HG02798 (cell line): ENCODE measurements at regions not wholly inside any gene's neighbourhood (a gene's known extent, or its start where the extent isn't known, plus 50 kb on each side); places are given as distances from the start of the nearest gene placed in this dataset.

Experiments used
- ATAC-seq: cut with Tn5 transposase; IDR thresholded peaks from one replicate; pipeline ENCODE4 v1.9.1; 2021; ENCODE audit warnings: mild to moderate bottlenecking; ENCODE audit not compliant: unreplicated experiment, poor library complexity

DNA sequence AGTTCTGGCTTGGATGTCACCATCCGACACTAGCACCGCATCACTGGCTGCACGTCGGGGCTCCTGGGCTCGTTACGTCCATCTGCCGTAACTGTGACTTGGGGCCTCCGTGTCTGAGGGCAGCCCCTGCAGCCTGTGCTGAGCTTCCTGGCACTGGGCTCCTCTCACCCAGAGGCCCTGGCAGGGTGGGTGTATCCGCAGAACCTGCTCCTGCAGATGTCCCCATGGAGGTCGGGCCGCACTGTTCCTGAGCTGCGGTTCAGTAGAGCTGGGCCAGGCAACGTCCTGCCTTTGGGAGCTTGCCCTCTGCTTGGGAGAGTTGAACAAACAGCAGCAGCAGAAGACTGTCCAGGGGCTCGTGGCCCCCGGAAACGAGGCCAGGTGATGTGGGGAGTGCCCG lies 71.4 kb downstream of the RGS12 start:
- ATAC-seq, result no peak

DNA sequence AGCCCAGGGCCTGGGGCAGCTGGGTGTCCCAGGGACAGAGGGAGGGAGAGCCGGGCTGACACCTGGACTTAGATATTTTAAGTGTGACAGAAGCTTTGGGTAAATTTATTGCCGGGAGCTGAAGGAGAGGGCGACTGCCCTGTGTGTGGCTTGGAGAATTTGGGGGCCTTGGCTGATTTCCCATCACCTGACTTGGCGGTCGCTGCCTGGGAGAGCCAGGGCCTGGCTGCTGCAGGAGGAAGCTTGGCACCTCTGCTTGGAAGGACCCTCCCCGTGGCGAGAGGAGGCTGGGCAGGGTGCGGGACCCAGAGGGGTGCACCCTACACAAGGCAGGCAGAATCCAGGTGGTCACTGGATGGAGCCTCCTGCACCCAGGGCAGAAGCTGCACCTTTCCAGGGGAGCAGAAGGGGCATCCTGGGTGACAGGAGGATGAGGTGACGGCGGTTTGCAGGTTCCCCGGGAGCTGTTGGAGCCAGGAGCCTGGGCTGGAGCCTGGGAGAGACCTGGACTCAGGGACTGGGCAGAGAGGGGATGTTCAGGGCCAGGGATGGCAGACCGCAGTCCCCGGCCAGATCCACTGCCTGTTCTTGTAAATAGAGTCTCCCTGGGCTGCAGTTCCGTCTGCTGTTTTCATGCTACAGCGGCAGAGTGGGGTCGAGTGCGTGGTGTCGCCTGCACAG lies 72.0 kb downstream of the RGS12 start:
- ATAC-seq, result no peak

DNA sequence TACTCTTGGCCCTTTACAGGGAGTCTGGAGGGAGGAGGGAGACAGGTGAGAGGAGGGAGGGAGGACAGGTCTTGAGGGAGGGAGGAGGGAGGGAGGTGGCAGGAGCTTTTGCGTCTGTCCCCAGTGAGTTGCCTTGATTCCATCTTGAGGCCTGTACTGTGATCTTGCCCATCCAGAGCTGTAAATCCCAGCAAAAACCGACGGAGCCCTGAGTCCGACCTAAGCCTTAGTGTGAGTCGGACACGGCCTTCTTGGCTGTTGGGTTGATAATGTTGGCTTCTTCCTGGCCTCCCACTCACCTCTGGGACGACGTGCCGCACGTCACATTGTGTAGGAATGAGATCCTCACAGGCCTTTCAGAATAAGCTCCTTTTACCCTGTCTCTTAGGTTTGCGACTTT lies 72.5 kb downstream of the RGS12 start:
- ATAC-seq, result no peak

DNA sequence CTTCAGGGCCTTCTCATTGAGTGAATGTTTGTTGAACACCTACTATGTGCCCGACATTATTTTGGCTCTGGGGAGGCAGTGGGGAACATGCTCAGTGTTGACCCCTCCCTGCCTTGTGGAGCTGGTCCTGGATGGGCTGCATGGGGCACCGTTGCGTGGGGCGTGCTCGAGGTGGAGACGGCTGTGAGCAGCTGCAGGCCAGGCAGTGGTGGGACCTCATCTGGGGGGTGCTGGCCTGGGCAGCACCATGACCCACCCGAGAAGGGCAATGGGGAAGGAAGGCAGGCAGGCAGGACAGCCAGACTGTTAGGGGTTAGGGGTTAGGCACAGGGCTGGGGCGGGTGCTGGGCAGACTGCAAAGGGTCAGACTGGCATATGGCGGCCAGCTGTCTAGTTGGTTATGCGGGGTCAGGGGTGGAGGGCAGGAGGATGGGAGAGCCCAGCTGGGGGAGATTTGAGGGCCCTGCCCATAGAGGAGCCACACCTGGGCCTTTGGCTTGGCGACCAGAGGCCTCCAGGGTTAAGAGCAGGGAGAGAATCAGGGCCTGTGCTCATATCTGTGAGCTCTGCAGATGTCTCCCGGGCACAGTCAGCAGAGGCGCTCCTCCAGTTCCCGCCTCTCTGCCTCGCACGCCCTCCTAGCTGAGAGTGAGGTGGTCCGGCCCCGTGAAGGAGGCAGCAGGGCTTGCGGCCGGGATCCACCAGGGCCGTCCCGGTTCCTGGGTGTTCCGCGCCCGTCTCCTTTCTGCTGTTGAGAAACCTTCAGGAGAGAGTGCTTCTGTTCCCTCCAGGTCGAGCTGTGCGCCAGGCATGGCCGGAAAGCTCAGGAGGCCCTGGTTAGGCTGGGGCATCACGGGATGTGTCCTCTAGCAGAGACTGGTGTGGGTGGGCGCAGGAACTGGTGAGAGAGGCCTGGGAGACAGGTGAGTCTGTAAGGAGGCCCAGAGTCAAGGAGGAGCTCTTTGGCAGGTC lies 73.3 kb downstream of the RGS12 start:
- no peak for ATAC-seq

DNA sequence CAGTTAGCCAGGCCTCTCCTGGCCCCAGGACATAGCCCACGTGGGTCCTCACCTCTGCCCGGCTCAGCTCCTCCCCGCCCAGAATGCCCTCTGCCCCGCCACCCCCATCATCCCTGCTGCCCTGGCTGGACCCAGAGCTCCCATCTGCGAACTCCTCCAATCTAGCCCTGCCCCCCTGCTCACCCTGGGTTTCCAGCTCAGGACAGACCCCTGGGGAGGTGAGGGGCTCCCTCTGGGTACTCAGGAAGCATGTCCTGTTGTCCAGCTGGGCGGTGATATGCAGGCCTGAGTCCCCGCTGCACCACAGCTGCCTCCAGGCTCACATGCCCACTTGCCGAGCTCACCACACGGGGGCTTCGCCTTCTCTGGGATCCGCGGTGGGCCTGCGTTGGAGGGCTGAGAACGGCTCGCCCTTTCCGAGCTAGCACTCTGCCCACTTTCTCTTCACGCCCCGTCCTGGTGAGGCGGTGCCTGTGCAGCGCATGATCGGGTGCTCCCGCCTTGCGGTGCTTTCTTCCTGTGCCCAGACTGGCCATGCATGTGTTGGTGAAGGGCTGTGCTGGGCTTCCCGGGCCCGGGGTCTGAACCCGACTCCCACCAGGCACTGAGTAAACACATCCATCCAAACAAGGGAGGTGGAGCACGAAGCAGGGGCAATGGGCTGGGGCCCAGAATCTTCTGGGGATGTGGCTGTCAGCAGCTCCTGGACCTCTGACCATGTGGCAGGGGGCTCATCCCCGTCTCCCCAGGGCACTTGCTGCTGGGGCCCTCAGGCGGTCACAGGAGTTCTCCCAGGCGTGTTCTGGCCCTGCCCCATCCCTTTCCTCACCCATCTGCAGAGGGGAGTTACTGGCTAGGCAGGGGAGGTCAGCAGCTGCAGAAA lies 74.3 kb downstream of the RGS12 start:
- no peak for ATAC-seq

DNA sequence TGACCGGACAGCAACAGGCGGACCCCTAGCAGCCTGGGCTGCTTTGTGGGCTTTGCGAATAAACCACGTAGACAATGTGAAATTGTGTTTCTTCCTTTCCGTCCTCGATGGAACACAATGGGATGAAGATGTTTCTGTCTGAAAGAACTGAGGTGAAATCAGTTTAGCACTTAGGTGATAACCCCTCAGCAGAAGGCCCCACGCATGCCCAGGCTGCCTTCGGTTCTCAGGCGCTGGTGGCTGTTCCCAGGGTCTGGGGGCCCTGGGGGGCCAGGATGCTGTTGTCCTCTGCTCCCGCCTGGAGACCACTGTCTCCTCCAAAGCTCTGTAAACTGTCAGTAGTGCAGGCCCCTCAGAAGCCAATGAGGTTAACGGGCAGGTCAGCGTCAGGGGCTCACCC lies 73.9 kb upstream of the HGFAC start:
- ATAC-seq, result no peak

DNA sequence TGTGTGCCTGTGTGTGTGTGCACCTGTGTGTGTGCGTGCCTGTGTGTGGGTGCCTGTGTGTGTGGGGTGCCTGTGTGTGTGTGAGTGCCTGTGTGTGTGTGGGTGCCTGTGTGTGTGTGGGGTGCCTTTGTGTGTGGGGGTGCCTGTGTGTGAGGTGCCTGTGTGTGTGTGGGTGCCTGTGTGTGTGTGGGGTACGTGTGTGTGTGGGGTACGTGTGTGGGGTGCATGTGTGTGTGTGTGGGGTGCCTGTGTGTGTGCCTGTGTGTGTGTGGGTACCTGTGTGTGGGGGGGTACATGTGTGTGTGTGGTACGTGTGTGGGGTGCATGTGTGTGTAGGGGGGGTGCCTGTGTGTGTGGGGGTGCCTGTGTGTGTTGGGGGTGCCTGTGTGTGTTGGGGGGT lies 73.4 kb upstream of the HGFAC start:
- ATAC-seq, result no peak

DNA sequence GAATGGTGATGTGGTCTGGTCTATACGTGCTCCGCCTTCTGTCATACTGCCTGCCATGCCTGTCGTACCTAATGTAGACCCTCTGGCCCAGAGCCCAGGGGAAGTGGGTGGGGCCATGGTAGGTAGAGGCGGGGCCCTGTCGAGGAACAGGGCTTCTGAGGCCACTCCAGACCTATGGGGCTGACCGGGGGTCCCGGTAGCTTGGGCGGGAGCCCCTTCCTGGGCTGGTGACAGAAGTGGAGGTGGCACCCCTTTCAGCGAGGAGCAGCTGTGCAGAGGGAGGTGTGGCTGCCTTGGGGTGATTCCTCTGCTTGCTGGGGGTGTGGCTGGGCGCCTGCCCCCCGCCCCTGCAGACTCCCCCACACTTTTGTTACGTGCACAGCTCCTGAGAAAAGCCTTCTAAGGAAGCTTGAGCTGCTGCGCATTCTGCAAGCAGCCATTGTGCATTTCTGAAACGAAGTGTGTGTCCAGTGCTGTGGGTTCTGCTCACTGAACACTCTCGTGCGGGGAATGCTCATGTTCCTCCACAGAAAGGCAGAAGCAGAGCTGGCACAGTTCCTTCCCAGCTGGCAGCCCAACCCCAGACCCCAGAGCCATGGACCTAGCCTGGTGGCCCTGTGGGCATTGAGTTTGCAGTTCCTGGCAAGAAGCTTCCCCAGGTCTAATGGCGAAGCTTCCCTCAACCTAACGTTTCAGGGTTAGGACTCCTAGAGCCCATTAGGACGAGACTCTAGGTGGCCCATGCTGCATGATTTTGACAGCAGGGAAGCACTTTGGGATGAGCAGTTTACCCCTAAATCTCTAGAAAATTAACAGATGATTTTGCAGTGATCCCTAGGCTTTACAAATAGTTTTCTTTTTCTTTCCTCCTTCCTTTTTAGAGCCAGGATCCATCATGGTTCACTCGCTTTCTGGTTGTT lies 72.7 kb upstream of the HGFAC start:
- ATAC-seq, result no peak

DNA sequence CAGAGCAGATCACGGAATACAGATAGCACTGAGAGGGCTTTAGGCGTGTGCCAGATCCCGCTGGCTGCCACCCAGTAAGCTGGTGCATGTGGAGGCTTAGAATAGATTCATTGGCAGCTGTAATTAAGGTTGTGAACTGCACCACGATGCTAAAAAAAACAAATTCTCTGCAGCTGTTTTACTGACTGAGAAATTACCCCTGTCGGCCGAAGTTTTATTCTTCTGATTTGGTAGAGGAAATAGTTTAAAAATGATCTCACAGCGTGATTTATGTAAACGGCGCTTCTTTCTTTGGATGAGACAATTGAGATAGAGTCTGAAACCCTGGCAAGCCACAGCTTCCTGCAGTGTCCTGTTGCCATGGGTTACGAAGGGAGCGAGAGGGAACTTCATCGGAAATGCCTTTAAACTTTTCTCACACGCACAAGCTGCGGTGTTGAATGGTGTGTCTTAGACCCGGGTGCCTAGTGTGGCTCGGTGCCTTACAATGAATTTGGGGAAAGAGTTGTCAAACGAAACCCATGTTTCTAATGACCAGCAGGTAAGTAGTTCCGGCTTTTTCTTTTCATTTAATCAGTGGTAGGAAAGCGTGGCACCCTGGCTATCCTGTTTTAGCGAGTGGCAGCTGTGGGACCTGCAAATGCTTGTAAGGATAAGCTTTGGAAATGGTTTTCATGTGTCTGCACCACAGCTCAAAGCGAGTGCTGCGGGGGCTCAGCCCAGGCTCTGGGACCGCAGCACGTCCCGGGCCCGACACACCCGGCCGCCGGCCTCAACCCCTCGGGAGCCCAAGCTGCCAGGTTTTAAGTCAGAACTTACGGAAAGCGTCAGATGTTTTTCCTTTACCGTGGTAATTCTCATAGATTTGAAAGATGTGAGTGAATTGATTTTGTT lies 71.7 kb upstream of the HGFAC start:
- no peak for ATAC-seq

DNA sequence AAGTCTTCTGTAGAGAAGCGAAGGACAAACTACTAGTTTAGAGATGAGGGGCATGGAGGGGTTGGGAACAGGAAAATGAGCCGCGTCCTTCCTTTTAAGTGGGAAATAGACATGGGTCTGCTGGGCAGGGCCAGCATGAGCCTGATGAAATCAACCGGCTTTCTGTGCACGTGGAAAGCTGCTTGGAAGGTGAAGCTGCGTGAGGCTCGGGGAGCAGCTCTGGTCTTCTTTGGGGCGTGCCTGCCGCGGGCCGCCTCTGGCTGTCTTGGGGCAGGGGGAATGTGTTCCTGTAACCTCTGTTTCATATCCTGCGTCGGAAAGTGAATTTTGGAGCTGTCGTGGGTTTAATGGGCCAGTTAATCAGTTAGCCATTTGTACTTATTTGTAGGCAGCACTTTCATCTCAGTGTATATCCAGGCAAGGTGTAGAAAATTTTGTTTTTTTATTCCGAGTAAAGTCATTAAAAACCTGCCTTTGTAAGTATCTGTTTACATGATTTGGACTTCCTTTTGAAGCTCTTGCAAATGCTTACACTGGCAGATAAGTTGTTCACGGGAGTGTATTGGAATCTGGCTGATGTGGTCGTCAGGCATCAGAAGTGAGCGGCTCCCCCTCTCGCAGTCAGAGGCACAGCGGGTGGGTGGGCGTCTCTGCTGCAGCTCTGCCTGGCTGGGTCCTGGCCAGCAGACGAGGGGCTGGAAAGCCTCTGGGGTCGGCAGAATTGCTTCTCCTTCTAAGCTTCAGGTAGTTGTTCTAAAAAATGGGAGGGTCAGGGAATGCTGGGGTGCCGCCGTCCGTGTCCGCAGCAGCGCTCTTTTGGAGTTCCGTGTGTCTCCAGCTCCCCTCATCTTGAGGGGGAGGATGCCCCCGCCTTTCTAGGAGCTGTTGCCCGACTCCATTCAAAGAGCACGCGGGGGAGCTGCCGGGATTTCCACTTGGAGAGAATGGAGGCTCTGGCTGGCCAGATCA lies 70.5 kb upstream of the HGFAC start:
- no peak for ATAC-seq

DNA sequence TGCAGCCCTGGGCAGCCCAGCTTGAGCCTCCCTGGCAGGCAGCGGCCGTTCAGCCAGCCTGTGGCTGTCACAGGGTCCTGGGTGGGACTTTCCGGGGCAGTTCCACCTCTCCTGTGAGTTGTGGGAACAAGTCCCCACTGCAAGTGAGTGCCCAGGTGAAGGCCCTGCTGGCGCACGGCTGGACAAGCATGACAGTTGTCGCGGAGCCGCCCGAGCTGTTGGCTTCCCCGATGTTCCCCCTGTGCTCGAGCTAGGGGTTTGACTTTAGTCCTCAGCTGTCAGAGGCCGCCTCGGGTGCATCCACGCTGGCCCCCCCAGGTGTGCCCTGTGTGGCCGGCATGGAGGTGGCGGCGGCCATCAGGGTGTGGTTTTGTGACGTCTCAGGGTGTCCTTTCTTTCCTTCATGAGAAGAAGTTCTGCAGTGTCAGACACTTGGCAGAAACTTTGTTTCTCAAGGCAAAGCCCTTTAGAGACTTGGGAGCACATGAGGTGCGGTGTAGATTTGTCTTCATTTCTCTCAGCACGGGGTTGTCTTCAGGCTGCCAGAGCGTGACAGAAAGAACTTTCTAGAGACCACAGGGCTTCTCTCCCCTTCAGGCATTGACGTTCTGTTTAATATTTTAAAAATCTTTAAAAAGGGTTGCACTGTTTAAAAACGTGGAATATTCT lies 69.4 kb upstream of the HGFAC start:
- ATAC-seq, result peak; percentile 11

DNA sequence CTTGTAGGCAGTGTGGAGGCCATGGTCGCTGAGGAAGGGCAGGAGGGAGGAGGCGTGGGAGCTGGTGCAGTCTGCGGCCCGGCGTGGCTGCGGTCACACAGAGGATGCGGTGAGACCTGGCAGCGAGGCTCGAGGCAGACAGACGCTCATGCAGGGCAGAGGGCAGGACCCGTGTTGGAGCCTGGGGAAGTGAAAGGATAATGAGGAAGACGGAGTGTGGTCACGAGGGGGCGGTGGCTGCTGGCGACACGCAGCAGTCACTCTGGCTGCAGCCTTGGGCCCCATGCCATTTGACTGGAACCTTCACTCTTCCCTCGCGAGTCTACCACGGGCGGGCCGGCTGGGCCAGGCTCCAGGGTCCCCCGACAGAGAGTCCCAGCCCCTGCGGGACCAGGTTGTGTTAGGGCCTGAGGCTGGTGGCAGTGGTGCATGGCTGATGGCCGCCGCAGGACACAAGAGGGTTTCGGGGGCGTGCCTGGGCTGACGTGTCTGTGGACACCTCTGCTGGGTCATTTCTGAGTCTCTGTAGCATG lies 68.8 kb upstream of the HGFAC start:
- peak; percentile 78 for ATAC-seq

DNA sequence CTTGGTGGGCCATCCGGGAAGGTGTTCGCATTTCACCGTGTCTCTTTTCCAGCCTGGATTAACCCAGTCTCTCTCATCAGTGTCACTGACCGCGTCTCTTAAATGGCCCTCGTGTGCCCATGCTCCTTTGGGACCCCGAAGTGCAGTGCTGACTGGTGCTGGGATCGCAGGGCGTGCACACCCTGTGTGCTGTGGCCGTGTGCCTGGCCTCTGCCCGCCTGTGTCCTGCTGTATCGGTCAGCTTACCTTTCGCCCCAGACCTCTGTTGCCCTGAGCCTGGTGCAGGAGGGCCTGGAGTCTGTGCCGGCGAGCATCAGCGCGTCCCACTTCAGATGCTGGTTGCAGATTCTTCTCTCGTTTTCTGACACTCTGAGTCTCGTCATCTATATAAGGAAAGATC lies 68.3 kb upstream of the HGFAC start:
- no peak for ATAC-seq

DNA sequence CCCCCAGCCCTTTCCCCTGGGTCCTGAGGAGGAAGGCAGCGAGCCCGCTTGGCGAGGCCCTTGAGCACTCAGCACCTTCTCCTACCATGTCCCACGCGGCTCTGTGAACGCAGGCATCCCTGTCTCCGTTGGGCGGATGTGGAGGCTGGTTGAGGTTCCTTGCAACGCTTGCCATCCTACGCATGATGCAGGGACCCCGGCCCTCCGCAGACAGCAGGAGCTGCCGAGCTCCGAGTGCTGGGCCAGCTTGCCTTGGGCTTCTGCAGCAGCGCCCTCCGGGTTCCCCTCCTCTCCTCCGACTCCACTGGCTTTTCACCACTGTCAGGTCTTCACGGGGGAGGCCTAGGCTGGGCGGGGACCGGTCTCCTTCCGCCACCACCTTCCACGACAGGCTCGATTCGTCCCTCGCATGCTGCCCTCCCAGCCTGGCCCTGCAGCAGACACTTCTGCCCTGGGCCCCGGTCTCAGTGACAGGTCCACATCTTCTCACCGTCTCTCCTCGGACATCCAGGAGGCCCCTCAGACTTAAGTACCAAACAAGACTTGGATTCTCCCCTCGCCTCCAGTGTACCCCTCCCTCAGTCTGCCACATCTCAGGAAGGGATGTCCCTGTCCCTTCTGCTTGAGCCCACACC lies 67.6 kb upstream of the HGFAC start:
- ATAC-seq, result no peak

DNA sequence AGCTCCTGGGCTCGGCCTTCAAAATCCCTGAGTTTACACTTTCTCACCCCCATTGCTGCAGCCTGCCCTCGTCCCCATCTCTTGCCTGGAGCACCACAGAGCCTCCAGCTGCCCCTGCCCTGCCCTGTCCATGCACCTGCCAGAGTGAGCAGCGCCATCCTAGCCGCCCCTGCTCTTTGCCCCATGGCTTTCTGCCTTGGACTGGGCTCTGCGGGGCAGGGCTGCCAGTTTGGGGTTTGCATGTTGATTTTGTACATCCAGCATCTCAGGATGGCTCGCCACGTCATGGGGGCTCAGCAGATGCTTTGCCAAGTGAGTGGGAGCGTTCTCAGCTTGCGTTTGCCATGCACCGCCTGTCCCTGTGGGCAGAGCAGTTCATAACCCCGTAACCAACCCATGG lies 67.1 kb upstream of the HGFAC start:
- no peak for ATAC-seq

DNA sequence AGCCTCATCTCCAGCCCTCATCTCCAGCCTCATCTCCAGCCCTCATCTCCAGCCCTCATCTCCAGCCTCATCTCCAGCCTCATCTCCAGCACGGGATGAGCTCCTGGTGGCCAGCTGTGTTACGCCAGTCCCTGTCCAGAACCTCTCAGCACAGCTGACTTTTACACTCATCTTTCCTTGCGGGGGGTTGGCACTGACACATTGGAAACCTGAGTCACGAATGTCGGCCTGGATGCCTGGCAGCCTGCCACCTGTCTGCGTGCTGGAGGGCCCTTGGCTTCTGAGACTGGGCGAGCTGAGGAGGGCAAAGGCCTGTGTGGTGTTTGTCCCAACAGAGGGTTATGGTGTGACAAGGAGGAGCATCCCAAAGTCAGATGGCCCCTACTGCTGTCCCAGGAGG lies 66.1 kb upstream of the HGFAC start:
- ATAC-seq, result no peak
